ENCODE measurements at regions not wholly inside any gene's neighbourhood (a gene's known extent, or its start where the extent isn't known, plus 50 kb on each side); places are given as distances from the start of the nearest gene placed in this dataset.

- no peak for TF ChIP-seq TAF1 (IDR thresholded peaks at IDR 0.05; ENCODE audit: borderline replicate concordance, insufficient read depth, low read length)
- TF ChIP-seq SIN3A (IDR thresholded peaks at IDR 0.05; ENCODE audit: borderline replicate concordance, insufficient read depth, low read length) = no peak
- TF ChIP-seq POLR2AphosphoS5 (IDR thresholded peaks at IDR 0.05; ENCODE audit: low read depth, low read length) = no peak
- no peak for TF ChIP-seq REST (IDR thresholded peaks at IDR 0.05; ENCODE audit: insufficient read depth in 1 of 2, low read depth in 2 of 2, low read length in 2 of 2)
- TF ChIP-seq FOXP2 (optimal IDR thresholded peaks at IDR 0.05; ENCODE audit: borderline replicate concordance, extremely low read depth, extremely low read length, insufficient read depth) = no peak
These were observed 806.1 kb downstream of the TNS3 start for GRCh38 chr7:46775776-46776175.

- no peak for TF ChIP-seq REST (IDR thresholded peaks at IDR 0.05; ENCODE audit: insufficient read depth in 1 of 2, low read depth in 2 of 2, low read length in 2 of 2)
- no peak for TF ChIP-seq POLR2AphosphoS5 (IDR thresholded peaks at IDR 0.05; ENCODE audit: low read depth, low read length)
- TF ChIP-seq TAF1 (IDR thresholded peaks at IDR 0.05; ENCODE audit: borderline replicate concordance, insufficient read depth, low read length) = no peak
- no peak for TF ChIP-seq FOXP2 (optimal IDR thresholded peaks at IDR 0.05; ENCODE audit: borderline replicate concordance, extremely low read depth, extremely low read length, insufficient read depth)
- TF ChIP-seq SIN3A (IDR thresholded peaks at IDR 0.05; ENCODE audit: borderline replicate concordance, insufficient read depth, low read length) = no peak
These were observed 806.9 kb downstream of the TNS3 start for GRCh38 chr7:46775020-46775419.

- TF ChIP-seq FOXP2 (optimal IDR thresholded peaks at IDR 0.05; ENCODE audit: borderline replicate concordance, extremely low read depth, extremely low read length, insufficient read depth) (no peak), SIN3A (IDR thresholded peaks at IDR 0.05; ENCODE audit: borderline replicate concordance, insufficient read depth, low read length) (no peak), TAF1 (IDR thresholded peaks at IDR 0.05; ENCODE audit: borderline replicate concordance, insufficient read depth, low read length) (no peak), POLR2AphosphoS5 (IDR thresholded peaks at IDR 0.05; ENCODE audit: low read depth, low read length) (no peak), REST (IDR thresholded peaks at IDR 0.05; ENCODE audit: insufficient read depth in 1 of 2, low read depth in 2 of 2, low read length in 2 of 2) (no peak)
These were observed 807.4 kb downstream of the TNS3 start for GRCh38 chr7:46774515-46774914.

- TF ChIP-seq SIN3A (IDR thresholded peaks at IDR 0.05; ENCODE audit: borderline replicate concordance, insufficient read depth, low read length) (no peak), REST (IDR thresholded peaks at IDR 0.05; ENCODE audit: insufficient read depth in 1 of 2, low read depth in 2 of 2, low read length in 2 of 2) (no peak), POLR2AphosphoS5 (IDR thresholded peaks at IDR 0.05; ENCODE audit: low read depth, low read length) (no peak), TAF1 (IDR thresholded peaks at IDR 0.05; ENCODE audit: borderline replicate concordance, insufficient read depth, low read length) (no peak), FOXP2 (optimal IDR thresholded peaks at IDR 0.05; ENCODE audit: borderline replicate concordance, extremely low read depth, extremely low read length, insufficient read depth) (no peak)
These were observed 809.1 kb downstream of the TNS3 start for GRCh38 chr7:46772776-46773175.

GRCh38 chr7:46767071-46767470, 814.8 kb downstream of the TNS3 start:
- TF ChIP-seq TAF1 (IDR thresholded peaks at IDR 0.05; ENCODE audit: borderline replicate concordance, insufficient read depth, low read length) = no peak
